OCI-LY1 (cell line): ENCODE measurements at regions not wholly inside any gene's neighbourhood (a gene's known extent, or its start where the extent isn't known, plus 50 kb on each side); places are given as distances from the start of the nearest gene placed in this dataset.

Experiments used
- EZH2 ChIP-seq: fragments of 200-600 bp; sonication (generic), shearing (Covaris generic); IDR thresholded peaks from 2 replicates; pipeline ENCODE4 v1.8.0; 2017; ENCODE audit warnings: borderline replicate concordance, mixed run types, mild to moderate bottlenecking, antibody characterized with exemption, low read length, moderate library complexity, mixed read lengths
- TF ChIP-seq, protein P1 (sequence below): fragments of 200-600 bp; sonication (generic), shearing (Covaris generic); IDR thresholded peaks from 2 replicates; pipeline ENCODE4 v1.5.1; 2017; ENCODE audit warnings: mild to moderate bottlenecking, antibody characterized with exemption, low read length, moderate library complexity, mixed read lengths

DNA sequence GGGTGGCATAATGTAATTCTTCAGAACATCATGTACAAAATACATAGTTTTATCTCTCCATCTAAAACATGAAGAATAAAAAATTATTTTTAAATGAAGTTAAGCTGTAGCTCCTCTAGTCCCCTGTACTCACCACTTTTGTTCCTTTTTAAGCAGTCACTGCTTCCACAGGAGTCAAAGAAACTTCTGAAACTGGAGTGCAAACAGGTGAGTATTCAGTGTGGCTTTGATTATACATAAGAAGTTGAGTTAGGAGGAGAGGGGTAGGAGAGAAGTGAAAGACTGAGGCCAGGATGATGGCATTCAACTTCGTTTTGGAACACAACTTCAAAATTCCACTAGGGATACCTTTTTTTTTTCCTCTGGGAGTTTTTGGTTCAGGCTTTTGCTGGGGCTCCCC lies 131.4 kb upstream of the CNTN1 start:
- TF ChIP-seq, protein P1, sequence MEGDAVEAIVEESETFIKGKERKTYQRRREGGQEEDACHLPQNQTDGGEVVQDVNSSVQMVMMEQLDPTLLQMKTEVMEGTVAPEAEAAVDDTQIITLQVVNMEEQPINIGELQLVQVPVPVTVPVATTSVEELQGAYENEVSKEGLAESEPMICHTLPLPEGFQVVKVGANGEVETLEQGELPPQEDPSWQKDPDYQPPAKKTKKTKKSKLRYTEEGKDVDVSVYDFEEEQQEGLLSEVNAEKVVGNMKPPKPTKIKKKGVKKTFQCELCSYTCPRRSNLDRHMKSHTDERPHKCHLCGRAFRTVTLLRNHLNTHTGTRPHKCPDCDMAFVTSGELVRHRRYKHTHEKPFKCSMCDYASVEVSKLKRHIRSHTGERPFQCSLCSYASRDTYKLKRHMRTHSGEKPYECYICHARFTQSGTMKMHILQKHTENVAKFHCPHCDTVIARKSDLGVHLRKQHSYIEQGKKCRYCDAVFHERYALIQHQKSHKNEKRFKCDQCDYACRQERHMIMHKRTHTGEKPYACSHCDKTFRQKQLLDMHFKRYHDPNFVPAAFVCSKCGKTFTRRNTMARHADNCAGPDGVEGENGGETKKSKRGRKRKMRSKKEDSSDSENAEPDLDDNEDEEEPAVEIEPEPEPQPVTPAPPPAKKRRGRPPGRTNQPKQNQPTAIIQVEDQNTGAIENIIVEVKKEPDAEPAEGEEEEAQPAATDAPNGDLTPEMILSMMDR: no peak
- no peak for TF ChIP-seq EZH2
